GM03348 (cell line): ENCODE measurements at regions not wholly inside any gene's neighbourhood (a gene's known extent, or its start where the extent isn't known, plus 50 kb on each side); places are given as distances from the start of the nearest gene placed in this dataset.

Experiments
- DNase-seq: peaks from one replicate; pipeline ENCODE4 v3.0.0; 2012; ENCODE audit warnings: low spot score

DNA sequence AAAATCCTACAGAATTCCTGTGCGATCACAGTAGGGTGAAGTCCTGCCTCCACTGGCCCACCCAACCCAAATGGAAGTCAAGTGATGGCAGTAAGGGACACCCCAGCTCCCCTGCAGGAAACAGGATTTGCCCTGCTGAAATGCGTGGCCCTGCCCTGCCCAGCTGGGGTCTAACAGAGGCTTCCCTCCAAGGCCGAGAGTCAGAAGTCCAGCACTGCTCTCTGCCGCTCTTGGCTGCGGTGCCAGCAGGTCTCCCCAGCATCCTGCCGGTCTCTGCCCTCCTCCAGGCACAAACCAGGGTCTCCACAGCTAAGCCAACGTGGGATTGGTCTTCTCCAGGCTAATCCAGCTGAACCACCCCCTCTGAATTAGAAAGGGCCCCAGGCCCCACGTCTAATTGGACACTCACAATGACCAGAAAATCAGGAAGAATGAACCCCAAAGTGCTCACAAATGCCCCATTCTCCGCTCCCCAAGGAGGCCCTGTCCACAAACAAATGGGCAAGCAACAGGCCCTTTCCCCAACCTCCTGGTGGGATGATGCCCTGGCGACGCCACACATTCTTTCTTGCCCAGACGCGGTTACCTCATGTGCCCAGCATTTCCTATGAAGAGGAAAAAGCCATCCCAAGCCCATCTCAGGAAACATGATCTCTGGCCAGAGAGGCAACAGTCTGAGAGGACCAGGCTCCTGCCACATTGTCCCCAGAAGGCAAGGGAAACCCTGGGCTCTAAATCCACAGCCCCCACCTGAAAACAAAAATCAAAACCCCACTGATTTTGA, 117.2 kb downstream of the BANF2 start:
- peak; percentile 22 for DNase-seq

DNA sequence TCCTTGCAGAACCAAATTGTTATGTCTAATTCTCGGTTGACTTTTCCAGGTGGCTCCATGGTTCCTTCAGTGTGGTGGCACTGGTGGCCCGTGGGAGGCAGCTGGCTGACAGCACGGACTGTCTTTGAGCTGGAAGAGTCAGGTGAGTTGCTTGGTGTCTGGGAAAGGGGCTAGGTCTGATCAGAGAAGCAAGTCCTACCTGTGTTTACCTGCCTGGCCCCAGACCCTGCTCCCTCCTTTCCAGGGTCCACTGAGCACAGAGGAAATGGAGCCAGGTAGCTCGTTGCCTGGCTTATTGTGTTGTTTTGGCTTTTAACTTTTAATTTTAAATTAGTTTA, 111.8 kb downstream of the BANF2 start:
- DNase-seq, result no peak

DNA sequence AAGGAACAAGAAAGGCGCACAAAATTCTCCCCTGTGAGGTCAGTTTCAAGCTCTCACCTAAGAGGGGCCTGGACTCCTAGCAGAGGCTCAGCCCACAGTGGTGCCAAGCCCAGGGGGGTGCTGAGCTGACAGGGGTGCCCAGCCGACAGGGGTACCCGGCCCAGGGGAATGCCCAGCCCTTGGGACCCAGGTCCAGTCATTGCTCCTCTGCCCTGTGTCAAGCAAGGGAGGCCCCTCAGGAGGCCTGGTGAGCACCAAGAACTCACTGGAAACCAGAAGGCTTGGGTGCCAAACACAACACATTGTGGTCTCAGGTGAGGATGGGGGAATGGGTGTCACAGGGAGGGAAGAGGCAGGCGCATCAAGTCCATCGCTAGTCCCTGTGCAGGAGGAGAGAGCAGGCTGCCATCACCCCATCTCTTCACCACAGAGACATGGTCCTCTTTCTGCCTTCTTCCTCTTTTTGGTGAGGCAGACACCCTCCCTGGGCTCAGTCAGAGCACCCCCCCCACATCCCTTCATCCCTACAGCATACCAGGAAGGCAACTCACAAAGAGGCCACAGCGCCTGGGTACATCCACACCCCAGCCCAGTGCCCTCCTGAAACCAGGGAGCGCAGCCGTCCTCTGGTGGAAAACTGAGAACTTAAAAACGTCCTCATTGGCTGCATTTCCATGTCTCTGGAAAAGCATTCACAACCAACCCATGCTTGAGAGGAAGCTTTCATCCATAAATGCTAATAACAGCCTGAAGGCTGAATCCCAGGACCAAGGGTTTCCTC, 111.3 kb downstream of the BANF2 start:
- no peak for DNase-seq

DNA sequence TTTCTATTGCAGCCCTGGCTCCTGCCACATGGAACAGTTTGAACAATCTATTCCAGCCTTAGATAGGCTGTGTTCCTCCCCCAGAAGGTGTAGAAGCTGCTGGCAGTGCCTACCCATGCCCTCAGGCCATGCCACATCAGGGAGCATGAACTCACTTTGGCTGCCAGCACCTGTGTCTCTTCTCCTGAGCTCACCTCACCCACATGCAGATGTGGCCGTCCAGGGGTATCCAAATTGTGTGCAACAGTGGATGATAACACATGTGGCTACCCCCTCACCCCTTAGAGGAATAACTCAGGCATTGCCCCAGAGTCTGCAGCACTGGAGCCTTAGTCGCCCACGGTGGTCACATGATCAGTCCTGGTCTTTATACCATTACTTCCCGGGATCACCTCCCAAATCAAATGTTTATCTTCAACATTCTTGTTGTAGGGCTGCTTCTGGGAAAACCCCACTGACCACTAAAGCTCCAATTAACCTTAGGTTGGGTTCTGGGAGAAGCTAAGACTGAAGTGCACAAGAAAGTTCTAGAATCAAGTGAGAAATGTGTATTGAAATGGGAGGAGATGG, 110.4 kb downstream of the BANF2 start:
- DNase-seq, result peak; percentile 51

DNA sequence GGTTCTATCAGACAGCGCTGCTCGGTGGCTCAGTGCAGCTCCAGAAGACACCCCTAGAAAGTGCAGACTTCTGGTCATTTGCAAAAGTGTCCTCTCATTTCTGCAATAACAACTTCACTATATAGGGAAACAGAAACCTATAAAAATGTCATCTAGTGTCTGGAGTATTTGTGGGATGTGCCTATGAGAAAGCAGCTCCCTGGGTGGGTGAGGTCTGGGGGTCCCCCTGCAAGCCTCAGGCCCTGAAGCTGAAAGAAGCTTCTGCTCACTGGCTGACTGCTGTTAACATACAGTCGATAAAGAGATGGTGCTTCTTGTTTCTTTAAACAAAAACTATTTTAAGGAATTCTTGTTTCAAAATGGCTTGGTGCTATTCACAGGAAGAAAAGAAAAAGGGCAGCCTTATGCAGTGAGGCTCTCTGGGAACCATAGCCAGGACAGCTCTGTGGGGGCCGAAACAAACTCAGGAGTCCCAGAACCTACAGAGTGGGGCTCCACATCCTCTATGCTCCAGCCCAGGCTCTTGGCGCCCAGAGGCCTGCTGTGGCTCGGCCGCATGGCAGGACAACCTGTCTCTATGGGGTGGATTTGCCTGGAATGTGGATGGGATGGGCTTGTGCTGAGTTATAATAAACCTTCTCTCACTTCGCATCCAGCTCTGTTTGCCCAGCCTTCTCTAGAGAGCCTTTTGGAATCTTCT, 109.7 kb downstream of the BANF2 start:
- DNase-seq, result peak; percentile 45

DNA sequence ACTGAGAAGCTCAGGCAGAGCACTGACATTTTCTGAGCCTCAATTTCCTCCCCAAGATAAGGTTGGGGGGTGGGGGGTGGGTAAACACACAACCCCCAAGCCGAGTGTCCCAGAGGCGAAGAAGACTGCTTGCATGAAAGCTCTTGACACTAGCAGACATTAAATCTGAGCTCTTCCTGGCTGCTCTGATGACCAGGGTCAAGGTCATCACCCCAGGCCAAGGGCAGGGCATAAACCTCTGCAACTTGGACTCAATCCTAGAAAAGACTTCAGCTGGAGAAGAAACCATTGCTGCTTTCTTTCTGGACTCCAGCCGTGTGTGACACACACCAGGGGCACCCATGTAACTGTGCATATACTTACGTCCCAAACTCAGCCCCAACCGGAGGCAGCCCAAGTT, 109.0 kb downstream of the BANF2 start:
- no peak for DNase-seq

DNA sequence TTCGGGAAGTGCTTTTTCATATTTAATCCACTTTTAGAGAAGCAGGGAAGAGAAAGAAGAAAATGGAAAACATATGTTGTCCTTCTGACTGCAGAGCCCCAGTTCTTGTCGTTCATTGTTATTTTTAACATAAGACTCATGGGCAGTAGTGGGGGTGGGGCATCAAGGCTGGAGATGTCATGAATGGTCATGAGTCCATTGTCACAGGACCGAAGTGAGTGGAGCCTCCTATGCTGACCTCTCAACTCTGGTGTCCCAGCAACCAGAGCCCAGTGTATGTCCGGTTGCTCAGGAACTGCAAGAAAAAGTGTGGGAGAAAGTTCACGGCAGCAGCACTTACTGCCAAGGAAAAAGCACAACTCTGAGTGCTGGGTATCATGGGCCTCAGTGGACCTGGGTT, 108.6 kb downstream of the BANF2 start:
- peak; percentile 64 for DNase-seq

GRCh38 chr20:17807651-17808050, 107.9 kb downstream of the BANF2 start:
- no peak for DNase-seq

- peak; percentile 90 for DNase-seq
Observed at GRCh38 chr20:17806739-17807441, 107.1 kb downstream of the BANF2 start.

GRCh38 chr20:17806107-17806506, 106.3 kb downstream of the BANF2 start:
- DNase-seq, result no peak

DNA sequence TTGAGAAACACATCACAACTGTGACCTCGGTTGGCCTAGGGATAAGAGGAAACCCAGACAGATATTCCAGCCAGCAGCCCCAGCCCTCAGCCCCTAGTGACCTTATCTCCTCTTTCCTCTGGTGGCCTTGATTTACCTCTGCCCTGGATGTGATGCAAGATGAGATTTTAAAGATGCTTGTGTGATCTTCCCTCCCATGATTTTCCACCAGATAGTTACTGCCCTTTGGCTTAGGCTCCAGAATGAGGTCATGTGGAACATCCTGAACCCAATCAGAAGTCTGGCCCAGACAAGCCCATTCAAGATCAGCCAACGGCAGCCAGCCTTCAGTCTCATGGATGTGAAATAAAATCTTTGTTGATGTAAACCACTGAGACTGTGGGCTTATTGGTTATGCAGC, 104.0 kb downstream of the BANF2 start:
- no peak for DNase-seq

- no peak for DNase-seq
Observed at GRCh38 chr20:17799575-17800227, 99.9 kb downstream of the BANF2 start.

GRCh38 chr20:17798601-17799000, 98.8 kb downstream of the BANF2 start:
- DNase-seq, result no peak

DNA sequence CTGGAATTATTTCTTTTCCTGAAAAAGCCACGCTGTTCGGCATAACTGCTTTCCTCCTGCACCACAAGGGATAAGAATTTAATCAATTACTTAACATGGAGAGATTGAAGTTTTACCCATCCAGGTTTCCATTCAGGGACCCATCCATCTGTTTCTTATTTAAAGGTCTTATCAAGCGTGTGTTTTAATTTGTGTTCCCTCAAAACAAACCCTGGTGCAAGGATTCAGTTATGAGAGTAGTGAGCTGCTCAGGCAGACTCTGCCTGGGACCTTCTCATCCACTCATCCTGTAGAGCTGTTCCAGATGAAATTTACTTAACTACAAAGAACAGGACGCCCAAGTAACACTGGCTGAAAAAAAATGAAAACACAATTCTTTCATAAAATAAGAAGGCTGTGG, 97.8 kb downstream of the BANF2 start:
- no peak for DNase-seq

GRCh38 chr20:17797161-17797560, 97.4 kb downstream of the BANF2 start:
- no peak for DNase-seq

DNA sequence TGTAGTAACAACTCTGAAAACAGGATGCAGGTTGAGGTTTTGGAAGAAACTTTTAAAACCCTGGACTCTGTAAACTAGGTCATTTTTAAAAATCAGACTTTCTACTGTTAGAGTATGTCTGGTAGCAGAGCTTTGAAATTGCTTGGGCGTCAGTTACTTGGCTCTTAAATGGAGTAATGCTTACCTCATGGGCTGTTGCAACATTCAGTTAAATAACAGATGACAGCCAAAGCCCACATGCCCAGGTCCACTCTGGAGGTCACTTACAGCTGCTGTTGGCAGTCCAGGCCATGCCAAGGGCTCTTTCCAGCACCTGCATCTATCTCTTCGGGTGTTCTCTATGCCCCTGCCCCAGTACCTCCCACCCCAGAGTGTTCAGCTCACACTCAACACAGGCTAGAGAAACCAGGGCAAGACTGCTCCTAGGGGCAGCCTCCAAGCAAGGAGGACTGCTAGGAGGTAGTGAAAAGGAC, 96.4 kb downstream of the BANF2 start:
- DNase-seq, result peak; percentile 82

DNA sequence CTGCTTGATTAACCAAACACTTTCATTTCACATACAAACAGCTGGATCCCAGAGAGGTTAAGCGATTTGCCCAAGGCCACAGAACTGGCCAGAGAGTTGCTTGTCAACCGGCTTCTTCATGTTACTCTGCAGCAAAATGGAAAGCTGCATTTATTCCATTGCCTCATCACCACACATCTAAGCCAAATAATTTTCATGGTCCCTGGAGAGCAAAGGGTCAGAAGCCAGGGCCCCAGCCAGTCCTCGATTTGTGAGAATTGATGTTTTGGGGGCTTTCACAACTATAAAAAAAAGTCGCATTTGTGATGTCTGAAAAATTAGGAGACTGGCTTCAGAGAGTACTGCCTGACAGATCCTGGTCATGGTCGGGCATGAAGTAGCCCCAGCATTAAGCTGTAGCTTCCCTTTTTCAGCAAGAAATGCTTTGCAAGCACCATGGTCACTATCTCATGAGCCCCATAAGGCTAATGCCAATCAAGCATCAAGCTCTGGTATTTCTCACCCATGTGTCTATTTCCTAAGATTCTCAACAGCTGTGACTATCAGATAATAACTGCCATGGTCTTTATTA, 95.8 kb downstream of the BANF2 start:
- DNase-seq, result no peak

GRCh38 chr20:17795003-17795402, 95.2 kb downstream of the BANF2 start:
- no peak for DNase-seq

DNA sequence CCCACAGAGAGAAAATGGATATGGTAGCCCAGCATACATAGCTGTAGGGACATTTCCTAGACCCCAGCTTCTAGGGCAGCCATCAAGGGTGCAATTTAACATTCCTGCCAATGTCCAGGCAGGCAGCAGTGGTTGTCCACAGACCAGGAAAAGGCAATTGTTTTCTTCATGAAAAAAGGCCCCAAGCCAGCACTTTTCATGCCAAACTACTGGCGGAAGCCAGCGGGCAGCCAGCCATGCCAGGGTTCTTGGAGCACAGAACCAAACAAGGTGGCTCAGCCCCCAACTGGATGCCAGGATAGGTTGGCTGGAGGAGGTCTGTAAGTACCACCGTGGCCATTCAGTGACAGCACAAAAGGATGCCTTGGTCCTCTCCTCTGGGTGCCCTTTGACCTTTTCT, 94.6 kb downstream of the BANF2 start:
- DNase-seq, result no peak

GRCh38 chr20:17793986-17794385, 94.2 kb downstream of the BANF2 start:
- no peak for DNase-seq

DNA sequence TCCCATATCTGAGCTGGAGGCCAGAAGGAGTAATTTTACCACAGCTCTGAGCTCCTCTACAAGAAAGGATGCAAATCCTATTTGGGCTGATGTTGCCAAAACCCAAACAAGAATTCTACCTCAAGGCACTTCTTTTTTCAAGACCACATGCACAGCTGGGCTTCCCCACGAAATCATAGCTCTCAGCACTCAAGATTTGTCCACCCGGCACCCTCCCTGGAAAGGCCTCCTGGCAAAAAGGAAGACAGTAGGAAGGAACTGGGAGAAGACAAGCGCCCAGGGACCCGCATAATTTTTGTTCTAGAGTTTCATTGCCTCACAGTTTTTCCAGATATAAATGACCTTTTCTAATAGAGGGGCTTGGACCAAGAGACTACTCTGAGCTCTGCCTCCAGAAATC, 90.5 kb downstream of the BANF2 start:
- no peak for DNase-seq
